HepG2 (cell line): ENCODE measurements at regions not wholly inside any gene's neighbourhood (a gene's known extent, or its start where the extent isn't known, plus 50 kb on each side); places are given as distances from the start of the nearest gene placed in this dataset.

Experiments used
- ARID5B ChIP-seq: IDR thresholded peaks from 2 replicates; pipeline ENCODE4 v1.4.0; 2020; ENCODE audit warnings: mild to moderate bottlenecking, missing genetic modification reagents
- BRCA1 ChIP-seq: sonication (generic); formaldehyde crosslinking; IDR thresholded peaks from 2 replicates; pipeline ENCODE4 v1.4.0; 2020; ENCODE audit warnings: missing genetic modification reagents
- CCDC6 ChIP-seq: sonication (generic); formaldehyde crosslinking; IDR thresholded peaks from 2 replicates; pipeline ENCODE4 v1.8.1; 2022; ENCODE audit warnings: mild to moderate bottlenecking, missing genetic modification reagents, moderate library complexity
- DDIT3 ChIP-seq: sonication (generic); formaldehyde crosslinking; IDR thresholded peaks from 2 replicates; pipeline ENCODE4 v1.4.0; 2020; ENCODE audit warnings: mild to moderate bottlenecking, missing genetic modification reagents
- ELF3 ChIP-seq: IDR thresholded peaks from 2 replicates; pipeline ENCODE4 v1.6.1; 2016; ENCODE audit warnings: missing genetic modification reagents, missing compliant biosample characterization
- FOXA1 ChIP-seq, 2 experiments: fragments of 450-650 bp in 1 of 2; sonication (generic) in 1 of 2; formaldehyde crosslinking in 1 of 2; IDR thresholded peaks; 2 replicates each; pipeline versions ENCODE4 v1.4.0 to v1.6.1; 2016 to 2020; ENCODE audit warnings: missing genetic modification reagents in 1 of 2
- GATA4 ChIP-seq: sonication (generic); IDR thresholded peaks from 2 replicates; pipeline ENCODE4 v1.6.1; 2016; ENCODE audit warnings: antibody characterized with exemption, low read depth, borderline replicate concordance
- HDAC6 ChIP-seq: fragments of 200-600 bp; sonication (generic); IDR thresholded peaks from 2 replicates; pipeline ENCODE4 v1.7.0; 2017; ENCODE audit warnings: mild to moderate bottlenecking, antibody characterized with exemption, low read length, low read depth
- KLF13 ChIP-seq: sonication (generic); formaldehyde crosslinking; IDR thresholded peaks from 2 replicates; pipeline ENCODE4 v1.4.0; 2020; ENCODE audit warnings: mild to moderate bottlenecking, missing genetic modification reagents
- RBFOX2 ChIP-seq: fragments of 200-400 bp; formaldehyde crosslinking; IDR thresholded peaks from 2 replicates; pipeline ENCODE4 v1.6.1; 2017; ENCODE audit warnings: low read depth, mild to moderate bottlenecking, low read length
- SP5 ChIP-seq: IDR thresholded peaks from 2 replicates; pipeline ENCODE4 v1.6.1; 2016; ENCODE audit warnings: low read depth, borderline replicate concordance
- SRF ChIP-seq: IDR thresholded peaks from 2 replicates; pipeline ENCODE4 v1.6.1; 2011; ENCODE audit warnings: mild to moderate bottlenecking, low read depth, low read length, moderate library complexity
- TFAP4 ChIP-seq: sonication (generic); IDR thresholded peaks from 2 replicates; pipeline ENCODE4 v1.6.1; 2016; ENCODE audit warnings: low read depth, borderline replicate concordance
- TGIF2 ChIP-seq: IDR thresholded peaks from 2 replicates; pipeline ENCODE4 v1.6.1; 2016; ENCODE audit warnings: control low read depth, missing compliant biosample characterization
- ZMYM2 ChIP-seq: sonication (generic); formaldehyde crosslinking; IDR thresholded peaks from 2 replicates; pipeline ENCODE4 v1.8.0; 2022; ENCODE audit warnings: mild to moderate bottlenecking, missing genetic modification reagents
- ZNF121 ChIP-seq: sonication (generic); formaldehyde crosslinking; IDR thresholded peaks from 2 replicates; pipeline ENCODE4 v1.5.0; 2020; ENCODE audit warnings: mild to moderate bottlenecking, missing genetic modification reagents
- ZNF235 ChIP-seq: sonication (generic); formaldehyde crosslinking; IDR thresholded peaks from 2 replicates; pipeline ENCODE4 v1.8.1; 2023; ENCODE audit warnings: mild to moderate bottlenecking, missing genetic modification reagents, borderline replicate concordance
- ZNF44 ChIP-seq: sonication (generic); formaldehyde crosslinking; IDR thresholded peaks from 2 replicates; pipeline ENCODE4 v1.5.1; 2020; ENCODE audit warnings: mild to moderate bottlenecking, missing genetic modification reagents
- ZNF510 ChIP-seq: sonication (generic); formaldehyde crosslinking; IDR thresholded peaks from 2 replicates; pipeline ENCODE4 v1.4.0; 2020; ENCODE audit warnings: low read depth, mild to moderate bottlenecking, missing genetic modification reagents
- ZNF552 ChIP-seq: sonication (generic); formaldehyde crosslinking; IDR thresholded peaks from 2 replicates; pipeline ENCODE4 v1.9.0; 2022; ENCODE audit warnings: missing genetic modification reagents, mild to moderate bottlenecking, borderline replicate concordance
- ZNF572 ChIP-seq: sonication (generic); formaldehyde crosslinking; IDR thresholded peaks from 2 replicates; pipeline ENCODE4 v1.5.1; 2020; ENCODE audit warnings: mild to moderate bottlenecking, missing genetic modification reagents
- TF ChIP-seq, protein P1 (sequence below): sonication (generic); formaldehyde crosslinking; IDR thresholded peaks from 2 replicates; pipeline ENCODE4 v1.8.0; 2022; ENCODE audit warnings: missing genetic modification reagents, mild to moderate bottlenecking, borderline replicate concordance
- TF ChIP-seq, protein P2 (sequence below): sonication (generic); formaldehyde crosslinking; IDR thresholded peaks from 2 replicates; pipeline ENCODE4 v1.5.1; 2020; ENCODE audit warnings: missing genetic modification reagents, mild to moderate bottlenecking, borderline replicate concordance
- TF ChIP-seq, protein P3 (sequence below): IDR thresholded peaks from 2 replicates; pipeline ENCODE4 v1.6.1; 2016; ENCODE audit warnings: low read depth, borderline replicate concordance

GRCh38 chr7:12508554-12508953 is 62.0 kb upstream of the SCIN start (continued):
- TF ChIP-seq ZNF572: no peak
- TF ChIP-seq FOXA1 (IDR thresholded peaks at IDR 0.05): no peak
- TF ChIP-seq FOXA1 (CRISPR knock-in tag; IDR thresholded peaks at IDR 0.05): peak; percentile 39; the same call in 1 of the 2 replicates
- no peak for TF ChIP-seq ZNF235
- TF ChIP-seq, protein P1, sequence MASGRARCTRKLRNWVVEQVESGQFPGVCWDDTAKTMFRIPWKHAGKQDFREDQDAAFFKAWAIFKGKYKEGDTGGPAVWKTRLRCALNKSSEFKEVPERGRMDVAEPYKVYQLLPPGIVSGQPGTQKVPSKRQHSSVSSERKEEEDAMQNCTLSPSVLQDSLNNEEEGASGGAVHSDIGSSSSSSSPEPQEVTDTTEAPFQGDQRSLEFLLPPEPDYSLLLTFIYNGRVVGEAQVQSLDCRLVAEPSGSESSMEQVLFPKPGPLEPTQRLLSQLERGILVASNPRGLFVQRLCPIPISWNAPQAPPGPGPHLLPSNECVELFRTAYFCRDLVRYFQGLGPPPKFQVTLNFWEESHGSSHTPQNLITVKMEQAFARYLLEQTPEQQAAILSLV (CRISPR knock-in tag): no peak
- no peak for TF ChIP-seq TGIF2
- no peak for TF ChIP-seq ZNF44 (CRISPR knock-in tag)
- 0 out of 2 replicates have a peak, but pooled peaks have one; percentile 10 for TF ChIP-seq ARID5B (CRISPR knock-in tag)
- TF ChIP-seq, protein P2, sequence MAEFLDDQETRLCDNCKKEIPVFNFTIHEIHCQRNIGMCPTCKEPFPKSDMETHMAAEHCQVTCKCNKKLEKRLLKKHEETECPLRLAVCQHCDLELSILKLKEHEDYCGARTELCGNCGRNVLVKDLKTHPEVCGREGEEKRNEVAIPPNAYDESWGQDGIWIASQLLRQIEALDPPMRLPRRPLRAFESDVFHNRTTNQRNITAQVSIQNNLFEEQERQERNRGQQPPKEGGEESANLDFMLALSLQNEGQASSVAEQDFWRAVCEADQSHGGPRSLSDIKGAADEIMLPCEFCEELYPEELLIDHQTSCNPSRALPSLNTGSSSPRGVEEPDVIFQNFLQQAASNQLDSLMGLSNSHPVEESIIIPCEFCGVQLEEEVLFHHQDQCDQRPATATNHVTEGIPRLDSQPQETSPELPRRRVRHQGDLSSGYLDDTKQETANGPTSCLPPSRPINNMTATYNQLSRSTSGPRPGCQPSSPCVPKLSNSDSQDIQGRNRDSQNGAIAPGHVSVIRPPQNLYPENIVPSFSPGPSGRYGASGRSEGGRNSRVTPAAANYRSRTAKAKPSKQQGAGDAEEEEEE (CRISPR knock-in tag): no peak
- no peak for TF ChIP-seq HDAC6
- TF ChIP-seq BRCA1 (CRISPR knock-in tag): no peak
- TF ChIP-seq, protein P3, sequence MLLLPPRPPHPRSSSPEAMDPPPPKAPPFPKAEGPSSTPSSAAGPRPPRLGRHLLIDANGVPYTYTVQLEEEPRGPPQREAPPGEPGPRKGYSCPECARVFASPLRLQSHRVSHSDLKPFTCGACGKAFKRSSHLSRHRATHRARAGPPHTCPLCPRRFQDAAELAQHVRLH: no peak
- TF ChIP-seq RBFOX2: no peak
- peak; percentile 78 for TF ChIP-seq SP5 (CRISPR knock-in tag)
- no peak for TF ChIP-seq KLF13
- no peak for TF ChIP-seq ZMYM2 (CRISPR knock-in tag)
- TF ChIP-seq GATA4: no peak
- TF ChIP-seq ZNF552 (CRISPR knock-in tag): no peak
- no peak for TF ChIP-seq CCDC6 (CRISPR knock-in tag)
- TF ChIP-seq DDIT3 (CRISPR knock-in tag): no peak
- no peak for TF ChIP-seq ELF3
- peak; percentile 36; the same call in 1 of the 2 replicates for TF ChIP-seq TFAP4
- no peak for TF ChIP-seq ZNF121
- TF ChIP-seq ZNF510: no peak
- no peak for TF ChIP-seq SRF
